Upper lobe of left lung (tissue), 6 donors: ENCODE measurements at regions not wholly inside any gene's neighbourhood (a gene's known extent, or its start where the extent isn't known, plus 50 kb on each side); places are given as distances from the start of the nearest gene placed in this dataset.

Source experiments
- ATAC-seq, 2 donors: fragments of 200-7000 bp; cut with Tn5 transposase; one replicate each; pipeline ENCODE4 v1.9.1; 2022; ENCODE audit warnings: mild to moderate bottlenecking in 2 of 2, moderate library complexity in 2 of 2; ENCODE audit not compliant: low FRiP score in 2 of 2
- DNase-seq, 2 donors: peaks; one replicate each; pipeline ENCODE4 v3.0.0-alpha.2; 2019 to 2020
- H3K27ac ChIP-seq, 4 donors: fragments of 200-600 bp; sonication (generic); one replicate each; pipeline ENCODE4 v1.5.1; 2016 to 2019
- H3K27me3 ChIP-seq, 4 donors: fragments of 200-600 bp; sonication (generic); one replicate each; pipeline ENCODE4 v1.5.1; 2017 to 2019
- H3K36me3 ChIP-seq, 4 donors: fragments of 200-600 bp; sonication (generic); one replicate each; pipeline ENCODE4 v1.5.1; 2016 to 2019
- H3K4me1 ChIP-seq, 4 donors: fragments of 200-600 bp; sonication (generic); one replicate each; pipeline ENCODE4 v1.5.1; 2018 to 2019
- H3K4me3 ChIP-seq, 4 donors: fragments of 200-600 bp; sonication (generic); one replicate each; pipeline ENCODE4 v1.5.1; 2017 to 2019; ENCODE audit warnings: mild to moderate bottlenecking in 2 of 4, moderate library complexity in 1 of 4
- H3K9me3 ChIP-seq, 4 donors: fragments of 200-600 bp; sonication (generic); one replicate each; pipeline ENCODE4 v1.5.1; 2018 to 2019
- CTCF ChIP-seq, 6 experiments: fragments of 450-650 bp in 4 of 6; fragments of 200-600 bp in 2 of 6; sonication (generic) in 2 of 6; IDR thresholded peaks; one replicate each; pipeline ENCODE4 v1.5.1; 2016 to 2019; ENCODE audit warnings: antibody characterized with exemption in 6 of 6
- EP300 ChIP-seq, 4 donors: sonication (generic); formaldehyde crosslinking; IDR thresholded peaks; one replicate each; pipeline ENCODE4 v1.5.1; 2017; ENCODE audit warnings: antibody characterized with exemption in 4 of 4, control low read depth in 2 of 4
- POLR2A ChIP-seq, 4 donors: fragments of 450-650 bp; IDR thresholded peaks; one replicate each; pipeline ENCODE4 v1.5.1; 2016 to 2017; ENCODE audit warnings: antibody characterized with exemption in 4 of 4, mild to moderate bottlenecking in 2 of 4
- POLR2AphosphoS5 ChIP-seq, 2 donors: sonication (generic); formaldehyde crosslinking; IDR thresholded peaks; one replicate each; pipeline ENCODE4 v1.5.1; 2017; ENCODE audit warnings: antibody characterized with exemption in 2 of 2
- WGBS, 2 donors: methylation state at CpG; one replicate each; pipeline ENCODE4 v1.1.5; 2017 to 2018; 5-methylcytosine and 5-hydroxymethylcytosine counted together
- donor health status: DM: no; HTN: no; CAD: no; lungs with moderate emphysema.
- donor health status: DM: no; HTN: yes; CAD: no; lungs with severe emphysema.

- no peak overlapping the region for H3K4me3 ChIP-seq
- H3K27me3 ChIP-seq, result no peaks in the 10 kb centered on the region
- H3K4me1 ChIP-seq, result peaks cover 0 to 4% (median 0%) of the 10 kb centered on the region in 4 donors
- ATAC-seq (no peak), DNase-seq (no peak)
- H3K36me3 ChIP-seq, result no peaks in the 10 kb centered on the region
- 90% methylated on average over 3 of the region's 3 CpGs for WGBS, 2 donors
- no peak overlapping the region for H3K27ac ChIP-seq
- H3K9me3 ChIP-seq, result no peaks in the 10 kb centered on the region
- TF ChIP-seq EP300 (IDR thresholded peaks at IDR 0.05) (no peak), POLR2AphosphoS5 (IDR thresholded peaks at IDR 0.05) (no peak), CTCF (IDR thresholded peaks at IDR 0.05) (no peak), POLR2A (IDR thresholded peaks at IDR 0.05) (no peak)
Observed at GRCh38 chr16:80347002-80347401, 193.8 kb upstream of the DYNLRB2 start.

DNA sequence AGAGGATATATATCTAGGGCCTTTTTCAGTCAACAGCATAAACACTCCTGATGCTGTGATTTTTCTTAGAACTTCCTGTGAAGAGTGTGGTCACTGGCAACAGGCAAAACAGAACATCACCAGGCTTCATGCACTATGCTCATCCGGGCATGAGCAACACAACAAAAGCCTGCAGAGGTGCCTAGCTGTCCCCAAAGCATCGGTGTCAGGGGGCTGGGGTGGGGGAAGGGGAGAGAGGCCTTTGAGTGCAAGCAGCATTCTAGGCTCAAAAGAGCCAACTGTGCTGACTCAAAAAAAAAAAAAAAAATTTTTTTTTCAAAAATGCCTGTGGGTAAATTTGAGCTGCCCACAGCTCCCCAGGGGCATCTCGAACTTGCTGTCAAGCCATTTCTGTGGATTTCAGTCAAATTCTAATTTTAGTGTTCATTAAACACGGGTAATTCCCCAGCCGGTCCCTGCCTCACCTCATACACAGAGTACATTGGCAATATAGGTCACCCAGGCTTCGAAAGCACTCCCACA lies 194.6 kb upstream of the DYNLRB2 start:
- Histone ChIP-seq H3K27ac (no peak overlapping the region), H3K4me1 (peaks cover 0 to 4% (median 0%) of the 10 kb centered on the region in 4 donors), H3K27me3 (no peaks in the 10 kb centered on the region), H3K4me3 (no peak overlapping the region), H3K36me3 (no peaks in the 10 kb centered on the region), H3K9me3 (no peaks in the 10 kb centered on the region)
- 71 to 72% methylated on average over 6 of the region's 6 CpGs for WGBS, 2 donors
- no peak for ATAC-seq
- TF ChIP-seq POLR2AphosphoS5 (IDR thresholded peaks at IDR 0.05) (no peak), POLR2A (IDR thresholded peaks at IDR 0.05) (no peak), EP300 (IDR thresholded peaks at IDR 0.05) (no peak), CTCF (IDR thresholded peaks at IDR 0.05) (no peak)
- no peak for DNase-seq

- Histone ChIP-seq H3K4me3 (no peak overlapping the region), H3K27ac (no peak overlapping the region), H3K27me3 (no peaks in the 10 kb centered on the region), H3K4me1 (peaks cover 0 to 4% (median 0%) of the 10 kb centered on the region in 4 donors), H3K36me3 (no peaks in the 10 kb centered on the region), H3K9me3 (no peaks in the 10 kb centered on the region)
- no peak for ATAC-seq
- no peak for DNase-seq
- WGBS, 2 donors, result 88 to 89% methylated on average over 3 of the region's 3 CpGs
- TF ChIP-seq POLR2A (IDR thresholded peaks at IDR 0.05) (no peak), CTCF (IDR thresholded peaks at IDR 0.05) (no peak), POLR2AphosphoS5 (IDR thresholded peaks at IDR 0.05) (no peak), EP300 (IDR thresholded peaks at IDR 0.05) (no peak)
Observed at GRCh38 chr16:80345701-80346100, 195.1 kb upstream of the DYNLRB2 start.

GRCh38 chr16:80344570-80344969 lies 196.2 kb upstream of the DYNLRB2 start:
- TF ChIP-seq EP300 (IDR thresholded peaks at IDR 0.05) (no peak), POLR2A (IDR thresholded peaks at IDR 0.05) (no peak), POLR2AphosphoS5 (IDR thresholded peaks at IDR 0.05) (no peak)
- peaks cover 0 to 4% (median 0%) of the 10 kb centered on the region in 4 donors for H3K4me1 ChIP-seq
- H3K9me3 ChIP-seq, result no peaks in the 10 kb centered on the region
- no peak overlapping the region for H3K27ac ChIP-seq
- no peaks in the 10 kb centered on the region for H3K36me3 ChIP-seq
- DNase-seq (no peak), ATAC-seq (no peak)
- H3K27me3 ChIP-seq, result no peaks in the 10 kb centered on the region
- 95 to 100% methylated on average over 2 of the region's 2 CpGs for WGBS, 2 donors
- no peak overlapping the region for H3K4me3 ChIP-seq

DNA sequence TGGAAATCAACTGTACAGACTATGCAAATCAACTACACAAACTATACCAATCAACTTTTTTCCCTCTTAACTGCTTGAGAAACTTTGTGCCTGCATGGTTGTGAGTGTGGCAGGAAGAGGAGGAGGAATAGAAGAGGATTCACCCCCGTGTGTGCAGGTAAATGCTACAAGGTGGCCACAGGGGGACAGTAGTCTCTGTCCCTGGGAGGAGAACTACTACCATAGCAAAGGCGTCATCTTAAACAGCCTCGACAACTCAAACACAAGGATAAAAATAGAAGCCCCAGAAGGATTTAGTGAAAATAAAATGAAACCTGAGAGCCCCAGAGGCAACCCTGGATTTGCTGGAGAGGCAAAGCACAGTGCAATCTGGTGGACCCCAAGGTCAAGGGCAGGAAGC lies 199.5 kb upstream of the DYNLRB2 start:
- DNase-seq (no peak), ATAC-seq (no peak)
- H3K27ac ChIP-seq, result no peak overlapping the region
- WGBS, 2 donors, result 60 to 61% methylated on average over 3 of the region's 3 CpGs
- no peaks in the 10 kb centered on the region for H3K4me1 ChIP-seq
- no peak for TF ChIP-seq POLR2A (IDR thresholded peaks at IDR 0.05)
- no peak for TF ChIP-seq EP300 (IDR thresholded peaks at IDR 0.05)
- TF ChIP-seq CTCF (IDR thresholded peaks at IDR 0.05), result no peak
- TF ChIP-seq POLR2AphosphoS5 (IDR thresholded peaks at IDR 0.05), result no peak
- H3K4me3 ChIP-seq, result no peak overlapping the region
- no peaks in the 10 kb centered on the region for H3K9me3 ChIP-seq
- no peaks in the 10 kb centered on the region for H3K36me3 ChIP-seq
- H3K27me3 ChIP-seq, result no peaks in the 10 kb centered on the region
